HG02588 (cell line): ENCODE measurements at regions not wholly inside any gene's neighbourhood (a gene's known extent, or its start where the extent isn't known, plus 50 kb on each side); places are given as distances from the start of the nearest gene placed in this dataset.
A peak's percentile ranks its signal among the peaks of the same experiment; 100 is the strongest.

Experiments
- ATAC-seq: cut with Tn5 transposase; IDR thresholded peaks from one replicate; pipeline ENCODE4 v1.9.1; 2021; ENCODE audit warnings: mild to moderate bottlenecking, moderate library complexity; ENCODE audit not compliant: unreplicated experiment

DNA sequence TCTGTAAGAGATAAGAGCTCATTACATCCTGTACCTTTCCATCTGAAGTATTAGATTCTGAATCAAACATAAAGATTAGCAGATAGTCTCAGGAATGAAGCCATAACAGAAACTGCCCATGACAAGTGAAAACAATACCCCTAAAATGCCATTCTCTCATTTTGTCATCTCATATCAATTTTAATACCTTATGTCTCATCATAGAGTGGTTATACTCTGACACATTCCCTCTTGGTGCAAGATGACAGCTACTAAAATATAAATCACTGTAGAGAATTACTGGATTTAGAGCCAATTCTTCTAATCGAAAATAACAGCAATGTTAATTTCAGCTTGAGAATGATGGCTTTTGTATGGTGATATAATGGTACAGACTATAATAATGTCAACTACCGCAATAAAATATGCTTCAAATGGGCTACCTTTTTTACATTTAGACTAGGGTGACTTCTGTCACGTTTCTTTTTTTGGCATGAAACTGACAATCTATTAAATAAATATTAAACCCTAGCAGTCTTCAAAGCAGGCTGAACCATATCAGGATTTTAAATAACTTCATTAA is 125.1 kb upstream of the ITGA4 start:
- no peak for ATAC-seq

DNA sequence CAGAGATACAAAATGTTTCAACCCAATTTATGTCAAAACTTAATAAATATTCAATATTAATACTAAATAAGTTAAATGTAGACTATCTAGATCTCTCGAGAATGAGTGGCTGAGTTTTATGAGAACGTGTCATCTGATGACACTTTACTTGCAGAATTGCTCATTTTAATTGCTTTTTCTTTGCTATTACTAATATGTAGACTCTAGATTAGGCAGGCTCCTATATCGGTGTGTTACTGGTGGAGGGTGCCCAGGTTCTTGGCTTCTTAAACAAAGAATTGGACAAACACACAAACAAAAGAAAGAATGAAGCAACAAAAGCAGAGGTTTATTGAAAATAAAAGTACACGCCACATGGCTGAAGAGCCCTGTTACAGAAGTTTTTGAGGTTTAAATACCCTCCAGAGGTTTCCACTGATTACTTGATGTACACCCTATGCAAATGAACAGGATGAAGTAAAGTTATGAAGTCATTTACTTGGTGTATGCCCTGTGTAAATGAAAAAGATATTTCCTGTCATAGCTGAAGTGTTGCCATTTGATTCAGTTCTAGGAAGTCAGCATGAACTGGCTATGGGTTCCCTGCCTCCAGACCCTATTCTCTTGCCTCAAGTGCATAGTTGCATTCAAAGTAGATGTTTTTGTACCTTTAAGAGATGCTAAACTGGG is 122.9 kb upstream of the ITGA4 start:
- no peak for ATAC-seq

DNA sequence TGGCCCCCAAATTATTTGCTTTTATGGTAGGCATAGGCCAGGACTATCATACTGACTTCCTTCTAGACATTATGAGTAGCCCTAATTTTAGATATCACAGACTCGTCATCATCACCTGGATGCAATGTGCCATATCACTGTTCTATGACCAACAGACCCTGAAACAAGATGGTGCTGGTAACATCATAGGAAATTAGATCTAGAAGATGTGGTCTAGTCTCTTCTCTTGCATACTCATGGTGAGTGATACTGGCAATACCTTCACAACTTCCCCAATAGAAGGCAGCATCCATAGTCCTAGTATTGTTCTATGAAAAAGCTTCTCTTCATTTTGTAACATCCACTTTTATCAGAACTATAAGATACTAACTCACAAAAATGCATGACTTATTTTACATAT is 116.3 kb upstream of the ITGA4 start:
- no peak for ATAC-seq

GRCh38 chr2:181341855-181342600 is 115.2 kb upstream of the ITGA4 start:
- ATAC-seq = no peak

DNA sequence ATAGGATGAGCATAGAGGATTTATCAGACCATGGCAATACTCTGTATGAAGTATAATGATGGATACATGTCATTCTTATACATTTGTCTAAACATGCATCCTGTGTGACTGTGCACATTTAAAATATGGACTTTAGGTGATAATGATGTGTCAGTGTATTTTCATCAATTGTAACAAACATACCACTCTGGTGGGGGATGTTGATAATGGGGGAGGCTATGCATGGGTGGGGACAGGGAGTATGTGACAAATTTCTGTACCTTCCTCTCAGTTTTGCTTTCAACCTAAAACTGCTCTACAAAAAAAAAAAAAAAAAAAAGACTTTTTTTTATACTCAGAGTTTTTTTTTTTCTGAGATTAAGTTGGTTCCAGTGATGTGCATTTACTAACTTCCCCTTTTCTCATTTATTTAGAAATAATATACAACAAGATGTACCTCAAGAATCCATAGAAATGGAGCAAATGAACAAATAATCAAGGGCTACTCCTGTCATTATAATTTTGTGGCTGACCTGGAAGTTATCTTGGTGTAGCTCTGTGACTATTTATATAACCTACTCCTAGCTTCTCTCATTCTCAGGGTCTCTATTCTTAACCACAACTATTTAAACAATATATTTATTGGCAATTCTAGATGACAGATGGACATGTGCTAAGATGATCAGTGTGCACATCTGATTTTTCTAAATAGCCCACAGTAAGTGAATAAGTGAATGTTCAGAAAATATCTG is 108.9 kb upstream of the ITGA4 start:
- ATAC-seq = peak; percentile 72

- peak; percentile 58 for ATAC-seq
These were observed 105.0 kb upstream of the ITGA4 start for GRCh38 chr2:181352158-181352557.

- ATAC-seq = no peak
These were observed 102.6 kb upstream of the ITGA4 start for GRCh38 chr2:181354626-181355025.

GRCh38 chr2:181356526-181357130 is 100.6 kb upstream of the ITGA4 start:
- no peak for ATAC-seq

DNA sequence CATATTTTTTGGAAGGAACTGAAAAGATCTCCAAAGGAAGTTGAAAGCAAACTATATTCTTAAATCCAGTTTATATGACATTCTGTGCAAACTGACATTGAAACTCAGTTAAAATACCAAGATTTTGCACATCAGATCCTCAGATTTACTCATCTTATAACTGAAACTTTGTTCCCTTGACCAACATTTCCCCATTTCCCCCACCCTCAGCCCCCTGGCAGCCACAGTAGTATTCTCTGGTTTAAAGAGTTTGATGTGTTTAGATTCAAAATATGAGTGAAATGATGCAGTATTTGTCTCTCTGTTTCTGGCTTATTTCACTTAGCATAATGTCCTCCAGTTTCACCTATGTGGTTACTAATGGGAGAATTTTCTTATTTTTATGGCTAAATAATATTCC is 99.2 kb upstream of the ITGA4 start:
- ATAC-seq = no peak

DNA sequence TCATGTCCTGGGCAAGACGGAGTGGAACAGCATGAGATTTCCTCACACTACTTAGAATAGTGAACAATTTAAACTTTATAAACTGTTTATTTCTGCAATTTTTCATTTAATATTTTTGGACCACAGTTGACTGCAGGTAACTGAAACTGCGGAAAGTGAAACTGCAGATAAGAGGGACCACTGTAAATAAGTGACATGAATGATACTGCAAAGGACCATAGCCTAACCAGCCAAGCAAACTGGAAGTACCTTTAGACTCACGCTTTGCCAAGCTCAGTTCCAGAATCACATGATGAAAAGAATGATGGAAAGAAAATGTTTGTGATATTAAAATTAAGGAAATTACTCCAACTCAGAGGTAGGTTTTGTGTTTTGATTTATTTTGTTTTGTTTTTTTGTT is 94.6 kb upstream of the ITGA4 start:
- ATAC-seq = no peak

- no peak for ATAC-seq
These were observed 94.0 kb upstream of the ITGA4 start for GRCh38 chr2:181363164-181363563.

DNA sequence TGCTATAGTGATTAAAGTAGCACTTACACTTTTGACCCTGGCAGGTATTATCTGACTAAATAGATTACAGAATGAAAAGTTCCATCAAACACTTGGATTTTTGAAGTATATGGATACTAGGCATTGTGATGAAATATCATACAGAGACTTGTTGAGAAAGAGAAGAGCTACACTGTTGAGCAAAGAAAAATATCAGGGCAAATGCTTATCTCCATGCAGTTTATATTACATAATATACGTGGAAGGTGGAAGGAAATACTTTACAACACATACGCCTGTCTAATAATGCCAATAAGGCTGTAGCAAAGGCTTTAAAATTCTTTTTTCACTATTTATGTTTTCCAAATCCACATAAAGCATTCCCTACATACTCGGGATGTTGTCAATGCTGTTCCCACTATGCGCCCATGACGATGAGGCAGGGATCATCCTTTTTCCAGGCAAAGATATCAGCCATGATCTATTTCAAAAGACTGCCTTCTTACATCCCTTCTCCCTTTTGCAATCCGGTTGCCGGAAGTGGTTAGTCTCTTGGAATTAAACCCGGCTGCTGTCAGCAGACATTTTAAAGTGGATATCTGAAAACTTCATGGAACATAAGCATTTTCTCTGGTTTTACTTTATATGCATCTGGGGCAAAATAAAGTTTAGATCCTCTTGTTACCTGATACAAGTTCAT is 92.6 kb upstream of the ITGA4 start:
- ATAC-seq = no peak

- ATAC-seq = no peak
These were observed 90.5 kb upstream of the ITGA4 start for GRCh38 chr2:181366675-181367175.

DNA sequence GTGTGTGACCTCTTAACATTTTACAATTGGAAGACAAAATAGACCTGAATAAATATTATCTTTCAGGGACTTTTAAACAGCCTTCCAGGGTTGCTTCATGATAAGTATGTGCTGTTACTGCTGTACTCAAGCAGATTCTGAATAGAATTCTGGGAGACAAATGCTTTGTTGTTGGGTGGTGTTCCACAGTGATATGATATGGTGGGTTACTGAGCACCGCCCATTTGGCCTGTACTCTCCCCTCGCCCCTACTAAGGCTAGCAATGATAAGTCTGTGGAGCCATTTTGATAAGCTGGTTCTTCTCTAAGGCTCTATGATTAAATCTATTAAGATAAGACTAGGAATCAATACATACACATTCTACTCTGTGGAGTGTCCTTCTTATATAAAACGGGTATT is 89.8 kb upstream of the ITGA4 start:
- ATAC-seq = no peak

DNA sequence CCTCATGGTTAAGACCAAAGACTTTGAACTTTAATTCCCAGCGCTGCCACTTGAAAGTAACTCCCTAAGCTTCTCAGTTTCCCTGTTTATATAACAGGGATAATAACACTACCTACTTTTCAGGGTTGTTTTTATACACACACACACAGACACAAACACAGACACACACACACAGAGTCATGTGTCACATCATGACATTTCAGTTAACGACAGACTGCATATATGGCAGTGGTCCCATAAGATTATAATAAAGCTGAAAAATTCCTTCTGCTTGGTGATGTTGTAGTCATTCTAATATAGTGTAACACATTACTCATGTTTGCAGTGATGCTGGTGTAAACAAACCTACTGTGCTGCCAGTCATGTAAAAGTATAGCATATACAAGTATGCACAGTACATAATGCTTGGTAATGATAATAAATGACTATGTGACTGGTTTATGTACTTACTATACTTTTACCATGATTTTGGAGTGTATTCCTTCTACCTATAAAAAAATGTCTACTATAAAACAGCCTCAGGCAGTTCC is 89.2 kb upstream of the ITGA4 start:
- ATAC-seq = no peak

DNA sequence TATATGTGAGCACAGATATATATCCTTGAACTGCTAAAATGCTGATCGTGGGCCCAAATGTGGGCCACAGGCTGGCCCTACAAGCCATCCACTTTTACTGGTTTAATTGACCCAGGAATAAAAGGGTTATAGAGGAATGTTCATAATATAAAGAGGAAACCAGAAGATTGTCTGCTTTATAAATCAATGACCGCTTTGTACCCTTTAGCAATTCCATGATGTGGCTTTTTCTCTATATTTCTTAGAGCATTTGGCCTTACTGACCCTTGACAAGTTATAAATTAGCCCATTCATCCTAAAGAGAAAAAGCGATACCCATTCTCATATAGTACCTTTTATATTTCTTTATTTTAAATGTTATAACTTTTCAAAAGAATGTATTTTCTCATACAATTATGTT is 87.1 kb upstream of the ITGA4 start:
- no peak for ATAC-seq

DNA sequence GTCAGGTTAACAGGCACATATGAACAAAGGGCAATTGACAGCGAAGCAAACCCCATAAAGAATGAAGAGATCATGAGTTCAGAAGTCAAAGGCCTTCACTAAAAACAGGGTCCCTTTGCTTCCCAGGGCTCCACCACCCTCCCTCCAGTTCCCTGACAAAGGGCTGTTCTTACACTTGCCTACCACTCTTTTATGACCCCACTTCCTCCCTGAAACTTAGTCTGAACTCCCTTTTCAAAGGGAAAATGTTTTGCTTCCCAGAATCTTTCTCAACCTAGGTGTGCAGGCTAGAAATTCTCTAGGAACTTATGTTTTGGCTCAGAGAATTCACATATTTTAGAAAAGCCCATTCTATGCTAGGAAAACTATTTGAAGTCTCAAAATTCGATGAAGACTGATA is 86.0 kb upstream of the ITGA4 start:
- no peak for ATAC-seq

DNA sequence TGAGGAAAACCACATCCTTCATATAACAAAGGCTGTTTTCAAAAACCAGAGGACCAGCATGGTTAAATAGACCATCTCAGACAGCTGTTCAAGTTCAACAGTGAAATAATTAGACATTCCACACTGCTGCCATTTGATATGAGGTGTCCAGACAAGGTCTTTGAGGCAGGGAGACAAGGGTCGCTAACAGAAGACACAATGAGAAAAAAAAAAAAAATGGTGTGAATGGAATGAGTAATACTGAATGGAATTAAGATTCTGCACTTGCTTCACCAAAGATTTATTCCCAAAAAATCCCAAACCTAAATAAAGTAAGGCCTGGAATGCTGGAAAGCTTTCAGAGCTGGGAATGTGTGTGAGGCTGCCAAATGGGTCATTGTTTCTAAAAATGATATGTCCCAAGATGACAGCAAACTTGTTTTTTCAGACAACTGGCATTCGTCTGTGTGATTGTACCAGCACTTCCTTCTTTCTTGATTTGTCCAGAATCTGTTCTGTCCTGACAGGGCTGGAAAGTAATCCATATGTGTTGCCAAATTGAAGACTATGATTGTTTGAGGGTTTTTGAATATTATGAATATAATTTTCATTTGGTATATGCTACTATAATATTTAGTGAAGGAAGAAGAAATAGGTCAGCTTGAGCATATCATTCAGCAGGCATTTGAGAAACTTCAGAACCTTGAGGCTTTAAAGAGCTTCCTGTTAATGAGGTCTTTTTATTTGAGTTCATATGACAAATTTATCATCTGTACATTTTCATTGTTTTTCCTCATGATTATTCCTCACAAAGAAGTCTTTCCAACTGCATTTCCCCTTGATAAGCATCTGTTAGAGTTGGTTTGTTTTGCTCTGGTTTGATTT is 85.2 kb upstream of the ITGA4 start:
- no peak for ATAC-seq

- ATAC-seq = no peak
These were observed 84.5 kb upstream of the ITGA4 start for GRCh38 chr2:181372646-181373040.
